SK-N-SH (cell line): ENCODE measurements at regions not wholly inside any gene's neighbourhood (a gene's known extent, or its start where the extent isn't known, plus 50 kb on each side); places are given as distances from the start of the nearest gene placed in this dataset.

Source experiments
- CTCF ChIA-PET: fragments of 300-600, 350-600 bp; formaldehyde crosslinking; extraction: SDS; loops from one replicate; lab custom pipeline; 2021; lab: Yijun Ruan, JAX
- POLR2A ChIA-PET: fragments of 350-600 bp; sonication (Branson Sonifier 250); formaldehyde crosslinking; extraction: SDS; loops from one replicate; lab custom pipeline; 2020; ENCODE audit warnings: antibody characterized with exemption, inconsistent platforms; lab: Yijun Ruan, JAX
- DNase-seq: peaks from one replicate; pipeline ENCODE4 v3.0.0; 2012
- H2AFZ ChIP-seq: fragments of 200-600 bp; sonication (generic); 2 replicates; pipeline ENCODE4 v1.8.1; 2016; ENCODE audit warnings: antibody characterized with exemption, mild to moderate bottlenecking, low read depth
- H3F3A ChIP-seq: fragments of 200-600 bp; sonication (generic); replicated peaks from 2 replicates; pipeline ENCODE3; 2016; ENCODE audit warnings: antibody characterized with exemption, mild to moderate bottlenecking; ENCODE audit not compliant: insufficient read depth
- H3K27ac ChIP-seq, 2 experiments: fragments of 200-500 bp in 1 of 2; fragments of 200-600 bp in 1 of 2; sonication (Bioruptor generic) in 1 of 2; sonication (generic), shearing (Covaris generic) in 1 of 2; 2 replicates each; pipeline versions ENCODE4 v1.5.1 to v1.6.1; 2014 to 2016; ENCODE audit warnings: low read depth in 2 of 2, inconsistent platforms in 1 of 2, low read length in 1 of 2, mild to moderate bottlenecking in 1 of 2, mixed read lengths in 1 of 2
- H3K27me3 ChIP-seq: fragments of 200-600 bp; sonication (generic), shearing (Covaris generic); 2 replicates; pipeline ENCODE4 v1.6.1; 2016; ENCODE audit warnings: mixed run types; ENCODE audit not compliant: insufficient read depth
- H3K36me3 ChIP-seq, 2 experiments: fragments of 200-500 bp in 1 of 2; fragments of 200-600 bp in 1 of 2; sonication (Bioruptor generic) in 1 of 2; sonication (generic) in 1 of 2; replicated peaks in 1 of 2; 2 replicates each; pipeline versions ENCODE3 to v1.5.1; 2014 to 2016; ENCODE audit warnings: low read length in 1 of 2, mild to moderate bottlenecking in 1 of 2; ENCODE audit not compliant: insufficient read depth in 2 of 2, control insufficient read depth in 1 of 2
- H3K4me1 ChIP-seq, 2 experiments: fragments of 200-500 bp in 1 of 2; fragments of 200-600 bp in 1 of 2; sonication (Bioruptor generic) in 1 of 2; sonication (generic), shearing (Covaris generic) in 1 of 2; 2 replicates each; pipeline versions ENCODE4 v1.5.1 to v1.6.1; 2014 to 2016; ENCODE audit warnings: low read depth in 1 of 2, low read length in 1 of 2, mixed run types in 1 of 2; ENCODE audit not compliant: insufficient read depth in 2 of 2, control insufficient read depth in 1 of 2
- H3K4me2 ChIP-seq: fragments of 200-600 bp; sonication (generic), shearing (Covaris generic); 2 replicates; pipeline ENCODE4 v1.6.1; 2017; ENCODE audit warnings: mixed run types
- H3K4me3 ChIP-seq, 2 experiments: fragments of 200-500 bp in 1 of 2; fragments of 200-600 bp in 1 of 2; sonication (Bioruptor generic) in 1 of 2; sonication (generic), shearing (Covaris generic) in 1 of 2; 2 replicates each; pipeline versions ENCODE4 v1.5.1 to v1.8.1; 2014 to 2016; ENCODE audit warnings: low read depth in 2 of 2, inconsistent platforms in 1 of 2, low read length in 1 of 2, mild to moderate bottlenecking in 1 of 2, mixed read lengths in 1 of 2, moderate library complexity in 1 of 2
- H3K79me2 ChIP-seq: fragments of 200-600 bp; sonication (generic); 2 replicates; pipeline ENCODE4 v1.8.1; 2017; ENCODE audit warnings: mild to moderate bottlenecking; ENCODE audit not compliant: insufficient read depth
- H3K9ac ChIP-seq: fragments of 200-600 bp; sonication (generic); 2 replicates; pipeline ENCODE4 v1.6.1; 2017; ENCODE audit warnings: mixed run types
- H3K9me2 ChIP-seq: fragments of 200-600 bp; sonication (generic); 2 replicates; pipeline ENCODE4 v1.6.1; 2017; ENCODE audit warnings: mixed run types
- H3K9me3 ChIP-seq: fragments of 200-600 bp; sonication (generic); 2 replicates; pipeline ENCODE4 v1.6.1; 2017; ENCODE audit warnings: mixed run types, mild to moderate bottlenecking, moderate library complexity
- H4K20me1 ChIP-seq: fragments of 200-600 bp; sonication (generic); 2 replicates; pipeline ENCODE4 v1.6.1; 2017; ENCODE audit warnings: mild to moderate bottlenecking, mixed run types; ENCODE audit not compliant: insufficient read depth
- CHD2 ChIP-seq: fragments of 150-350 bp; IDR thresholded peaks from 2 replicates; pipeline ENCODE4 v1.6.1; 2018; ENCODE audit warnings: low read length; ENCODE audit not compliant: partially characterized antibody
- EZH2phosphoT487 ChIP-seq: fragments of 200-600 bp; sonication (generic); IDR thresholded peaks from 2 replicates; pipeline ENCODE4 v1.6.1; 2017; ENCODE audit warnings: low read depth, mixed run types, mild to moderate bottlenecking, antibody characterized with exemption, moderate library complexity, borderline replicate concordance
- JUND ChIP-seq: IDR thresholded peaks from 2 replicates; pipeline ENCODE4 v1.4.0; 2012
- MXI1 ChIP-seq: IDR thresholded peaks from 2 replicates; pipeline ENCODE4 v1.6.1; 2012; ENCODE audit warnings: mild to moderate bottlenecking, low read depth, low read length, improper control_type of control experiment
- NFIC ChIP-seq: IDR thresholded peaks from 2 replicates; pipeline ENCODE4 v1.4.0; 2012; ENCODE audit warnings: borderline replicate concordance
- NRF1 ChIP-seq: IDR thresholded peaks from 2 replicates; pipeline ENCODE4 v1.6.1; 2012; ENCODE audit warnings: low read depth, mild to moderate bottlenecking, low read length
- RAD21 ChIP-seq: IDR thresholded peaks from 2 replicates; pipeline ENCODE4 v1.6.1; 2012; ENCODE audit warnings: mild to moderate bottlenecking, low read length
- RFX5 ChIP-seq: IDR thresholded peaks from 2 replicates; pipeline ENCODE4 v1.6.1; 2012; ENCODE audit warnings: mild to moderate bottlenecking, improper control_type of control experiment, low read length
- RXRA ChIP-seq: IDR thresholded peaks from 2 replicates; pipeline ENCODE4 v1.4.0; 2012; ENCODE audit warnings: low read depth, mild to moderate bottlenecking, borderline replicate concordance
- SIN3A ChIP-seq: IDR thresholded peaks from 2 replicates; pipeline ENCODE4 v1.6.1; 2012; ENCODE audit warnings: low read depth, mild to moderate bottlenecking, low read length, moderate library complexity, borderline replicate concordance
- TAF1 ChIP-seq: IDR thresholded peaks from 2 replicates; pipeline ENCODE4 v1.6.1; 2012; ENCODE audit warnings: low read depth, mild to moderate bottlenecking, low read length, moderate library complexity, borderline replicate concordance
- TCF12 ChIP-seq: IDR thresholded peaks from 2 replicates; pipeline ENCODE4 v1.4.0; 2012
- TEAD4 ChIP-seq: IDR thresholded peaks from 2 replicates; pipeline ENCODE4 v1.4.0; 2012; ENCODE audit warnings: mild to moderate bottlenecking, borderline replicate concordance; ENCODE audit not compliant: insufficient read depth
- YY1 ChIP-seq: IDR thresholded peaks from 2 replicates; pipeline ENCODE4 v1.4.0; 2012; ENCODE audit warnings: low read depth, mild to moderate bottlenecking
- WGBS: methylation state at CpG from one replicate; pipeline ENCODE4 v1.1.6; 2017; ENCODE audit warnings: low lambda C conversion rate; 5-methylcytosine and 5-hydroxymethylcytosine counted together
- TF ChIP-seq, protein P1 (sequence below): IDR thresholded peaks from 2 replicates; pipeline ENCODE4 v1.4.0; 2012; ENCODE audit warnings: low read depth, borderline replicate concordance
- TF ChIP-seq, protein P2 (sequence below): fragments of 200-600 bp; sonication (generic); IDR thresholded peaks from 2 replicates; pipeline ENCODE4 v1.6.1; 2017; ENCODE audit warnings: antibody characterized with exemption, mild to moderate bottlenecking, moderate library complexity
- TF ChIP-seq, protein P3 (sequence below): IDR thresholded peaks from 2 replicates; pipeline ENCODE4 v1.4.0; 2012; ENCODE audit warnings: low read depth, borderline replicate concordance
- TF ChIP-seq, protein P4 (sequence below): fragments of 150-350 bp; IDR thresholded peaks from 2 replicates; pipeline ENCODE4 v1.6.1; 2016; ENCODE audit warnings: mild to moderate bottlenecking, low read depth, low read length

DNA sequence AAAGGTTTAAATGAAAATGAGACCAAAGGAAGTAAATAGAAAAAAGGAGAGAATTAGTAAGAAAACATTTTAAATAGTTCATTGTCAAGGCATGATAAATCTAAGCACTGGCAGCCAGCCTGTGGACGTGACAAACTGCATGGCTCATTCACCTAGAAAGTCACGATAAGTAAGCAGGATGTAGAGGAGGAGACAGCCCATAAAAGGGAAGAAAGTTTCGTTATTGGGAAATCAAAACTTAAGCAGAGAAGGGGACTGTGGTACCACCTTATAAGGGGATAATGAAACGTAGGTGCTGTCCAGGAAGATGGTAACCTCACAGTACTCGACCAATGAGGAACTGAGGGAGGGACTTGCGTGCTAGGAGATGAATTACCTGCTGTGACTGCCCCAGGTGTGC lies 494.5 kb upstream of the GRAMD2B start:
- POLR2A ChIA-PET: no interaction called here

More for the DNA sequence above, 494.5 kb upstream of the GRAMD2B start:
- WGBS: 35% methylated on average over 6 of the region's 6 CpGs
- Histone ChIP-seq H3K4me3 (no peak overlapping the region), H3K79me2 (no peaks in the 10 kb centered on the region), H3K4me2 (no peak overlapping the region), H3K9ac (no peak overlapping the region), H3F3A (no peaks in the 10 kb centered on the region), H3K36me3 (no peaks in the 10 kb centered on the region), H3K9me2 (no peaks in the 10 kb centered on the region), H4K20me1 (no peaks in the 10 kb centered on the region), H3K9me3 (no peaks in the 10 kb centered on the region; the same call in 1 of the 2 replicates), H3K27ac (no peak overlapping the region), H3K27me3 (no peaks in the 10 kb centered on the region), H2AFZ (no peak overlapping the region), H3K4me1 (no peaks in the 10 kb centered on the region)
- CTCF ChIA-PET: no interaction called here
- no peak for DNase-seq
- TF ChIP-seq, protein P1, sequence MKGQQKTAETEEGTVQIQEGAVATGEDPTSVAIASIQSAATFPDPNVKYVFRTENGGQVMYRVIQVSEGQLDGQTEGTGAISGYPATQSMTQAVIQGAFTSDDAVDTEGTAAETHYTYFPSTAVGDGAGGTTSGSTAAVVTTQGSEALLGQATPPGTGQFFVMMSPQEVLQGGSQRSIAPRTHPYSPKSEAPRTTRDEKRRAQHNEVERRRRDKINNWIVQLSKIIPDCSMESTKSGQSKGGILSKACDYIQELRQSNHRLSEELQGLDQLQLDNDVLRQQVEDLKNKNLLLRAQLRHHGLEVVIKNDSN: no peak
- TF ChIP-seq, protein P2, sequence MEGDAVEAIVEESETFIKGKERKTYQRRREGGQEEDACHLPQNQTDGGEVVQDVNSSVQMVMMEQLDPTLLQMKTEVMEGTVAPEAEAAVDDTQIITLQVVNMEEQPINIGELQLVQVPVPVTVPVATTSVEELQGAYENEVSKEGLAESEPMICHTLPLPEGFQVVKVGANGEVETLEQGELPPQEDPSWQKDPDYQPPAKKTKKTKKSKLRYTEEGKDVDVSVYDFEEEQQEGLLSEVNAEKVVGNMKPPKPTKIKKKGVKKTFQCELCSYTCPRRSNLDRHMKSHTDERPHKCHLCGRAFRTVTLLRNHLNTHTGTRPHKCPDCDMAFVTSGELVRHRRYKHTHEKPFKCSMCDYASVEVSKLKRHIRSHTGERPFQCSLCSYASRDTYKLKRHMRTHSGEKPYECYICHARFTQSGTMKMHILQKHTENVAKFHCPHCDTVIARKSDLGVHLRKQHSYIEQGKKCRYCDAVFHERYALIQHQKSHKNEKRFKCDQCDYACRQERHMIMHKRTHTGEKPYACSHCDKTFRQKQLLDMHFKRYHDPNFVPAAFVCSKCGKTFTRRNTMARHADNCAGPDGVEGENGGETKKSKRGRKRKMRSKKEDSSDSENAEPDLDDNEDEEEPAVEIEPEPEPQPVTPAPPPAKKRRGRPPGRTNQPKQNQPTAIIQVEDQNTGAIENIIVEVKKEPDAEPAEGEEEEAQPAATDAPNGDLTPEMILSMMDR: no peak
- TF ChIP-seq TAF1: no peak
- TF ChIP-seq, protein P3, sequence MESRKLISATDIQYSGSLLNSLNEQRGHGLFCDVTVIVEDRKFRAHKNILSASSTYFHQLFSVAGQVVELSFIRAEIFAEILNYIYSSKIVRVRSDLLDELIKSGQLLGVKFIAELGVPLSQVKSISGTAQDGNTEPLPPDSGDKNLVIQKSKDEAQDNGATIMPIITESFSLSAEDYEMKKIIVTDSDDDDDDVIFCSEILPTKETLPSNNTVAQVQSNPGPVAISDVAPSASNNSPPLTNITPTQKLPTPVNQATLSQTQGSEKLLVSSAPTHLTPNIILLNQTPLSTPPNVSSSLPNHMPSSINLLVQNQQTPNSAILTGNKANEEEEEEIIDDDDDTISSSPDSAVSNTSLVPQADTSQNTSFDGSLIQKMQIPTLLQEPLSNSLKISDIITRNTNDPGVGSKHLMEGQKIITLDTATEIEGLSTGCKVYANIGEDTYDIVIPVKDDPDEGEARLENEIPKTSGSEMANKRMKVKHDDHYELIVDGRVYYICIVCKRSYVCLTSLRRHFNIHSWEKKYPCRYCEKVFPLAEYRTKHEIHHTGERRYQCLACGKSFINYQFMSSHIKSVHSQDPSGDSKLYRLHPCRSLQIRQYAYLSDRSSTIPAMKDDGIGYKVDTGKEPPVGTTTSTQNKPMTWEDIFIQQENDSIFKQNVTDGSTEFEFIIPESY: no peak
- no peak for TF ChIP-seq NRF1
- no peak for TF ChIP-seq YY1
- no peak for TF ChIP-seq NFIC
- no peak for TF ChIP-seq SIN3A
- TF ChIP-seq EZH2phosphoT487: no peak
- TF ChIP-seq JUND: no peak
- no peak for TF ChIP-seq CHD2
- no peak for TF ChIP-seq RAD21
- no peak for TF ChIP-seq TEAD4
- TF ChIP-seq TCF12: no peak
- no peak for TF ChIP-seq MXI1
- TF ChIP-seq RFX5: no peak
- no peak for TF ChIP-seq RXRA
- TF ChIP-seq, protein P4, sequence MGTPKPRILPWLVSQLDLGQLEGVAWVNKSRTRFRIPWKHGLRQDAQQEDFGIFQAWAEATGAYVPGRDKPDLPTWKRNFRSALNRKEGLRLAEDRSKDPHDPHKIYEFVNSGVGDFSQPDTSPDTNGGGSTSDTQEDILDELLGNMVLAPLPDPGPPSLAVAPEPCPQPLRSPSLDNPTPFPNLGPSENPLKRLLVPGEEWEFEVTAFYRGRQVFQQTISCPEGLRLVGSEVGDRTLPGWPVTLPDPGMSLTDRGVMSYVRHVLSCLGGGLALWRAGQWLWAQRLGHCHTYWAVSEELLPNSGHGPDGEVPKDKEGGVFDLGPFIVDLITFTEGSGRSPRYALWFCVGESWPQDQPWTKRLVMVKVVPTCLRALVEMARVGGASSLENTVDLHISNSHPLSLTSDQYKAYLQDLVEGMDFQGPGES: no peak
